Astrocyte (in vitro differentiated cells and primary cell): ENCODE measurements at regions not wholly inside any gene's neighbourhood (a gene's known extent, or its start where the extent isn't known, plus 50 kb on each side); places are given as distances from the start of the nearest gene placed in this dataset.

ENCODE experiments used
- EZH2 ChIP-seq: IDR thresholded peaks from 2 replicates; pipeline ENCODE4 v1.6.1; 2012; ENCODE audit warnings: mild to moderate bottlenecking, low read length, inconsistent platforms; ENCODE audit not compliant: insufficient read depth
- TF ChIP-seq, protein P1 (sequence below): IDR thresholded peaks from 2 replicates; pipeline ENCODE4 v1.5.1; 2011; ENCODE audit warnings: low read depth, mild to moderate bottlenecking, inconsistent platforms, low read length, moderate library complexity; ENCODE audit not compliant: insufficient read depth

DNA sequence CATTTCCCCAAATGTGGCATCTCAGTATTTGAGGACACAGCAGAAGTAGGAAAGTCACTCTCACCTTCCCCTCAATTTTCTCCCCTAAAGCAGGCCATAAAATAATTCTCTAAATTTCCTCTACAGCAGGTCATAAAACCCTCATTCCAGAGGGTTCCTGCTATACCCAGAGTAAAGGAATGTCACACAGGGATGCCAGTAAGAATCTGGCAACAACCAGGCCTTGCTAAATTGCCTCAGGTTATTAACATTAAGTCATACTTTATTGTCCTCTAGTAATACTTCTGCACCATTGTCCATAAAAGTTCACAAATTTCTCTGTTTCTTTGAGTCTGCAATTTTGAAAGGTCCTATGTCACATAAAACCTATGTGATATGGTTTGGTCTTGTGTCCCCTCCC lies 685.7 kb upstream of the SLIT2 start:
- TF ChIP-seq, protein P1, sequence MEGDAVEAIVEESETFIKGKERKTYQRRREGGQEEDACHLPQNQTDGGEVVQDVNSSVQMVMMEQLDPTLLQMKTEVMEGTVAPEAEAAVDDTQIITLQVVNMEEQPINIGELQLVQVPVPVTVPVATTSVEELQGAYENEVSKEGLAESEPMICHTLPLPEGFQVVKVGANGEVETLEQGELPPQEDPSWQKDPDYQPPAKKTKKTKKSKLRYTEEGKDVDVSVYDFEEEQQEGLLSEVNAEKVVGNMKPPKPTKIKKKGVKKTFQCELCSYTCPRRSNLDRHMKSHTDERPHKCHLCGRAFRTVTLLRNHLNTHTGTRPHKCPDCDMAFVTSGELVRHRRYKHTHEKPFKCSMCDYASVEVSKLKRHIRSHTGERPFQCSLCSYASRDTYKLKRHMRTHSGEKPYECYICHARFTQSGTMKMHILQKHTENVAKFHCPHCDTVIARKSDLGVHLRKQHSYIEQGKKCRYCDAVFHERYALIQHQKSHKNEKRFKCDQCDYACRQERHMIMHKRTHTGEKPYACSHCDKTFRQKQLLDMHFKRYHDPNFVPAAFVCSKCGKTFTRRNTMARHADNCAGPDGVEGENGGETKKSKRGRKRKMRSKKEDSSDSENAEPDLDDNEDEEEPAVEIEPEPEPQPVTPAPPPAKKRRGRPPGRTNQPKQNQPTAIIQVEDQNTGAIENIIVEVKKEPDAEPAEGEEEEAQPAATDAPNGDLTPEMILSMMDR = no peak
- no peak for TF ChIP-seq EZH2
